Astrocyte (in vitro differentiated cells and primary cell): ENCODE measurements at regions not wholly inside any gene's neighbourhood (a gene's known extent, or its start where the extent isn't known, plus 50 kb on each side); places are given as distances from the start of the nearest gene placed in this dataset.

Experiments
- CTCF ChIP-seq: IDR thresholded peaks from 2 replicates; pipeline ENCODE4 v1.5.1; 2011; ENCODE audit warnings: low read depth, mild to moderate bottlenecking, inconsistent platforms, low read length, moderate library complexity; ENCODE audit not compliant: insufficient read depth
- EZH2 ChIP-seq: IDR thresholded peaks from 2 replicates; pipeline ENCODE4 v1.6.1; 2012; ENCODE audit warnings: mild to moderate bottlenecking, low read length, inconsistent platforms; ENCODE audit not compliant: insufficient read depth

DNA sequence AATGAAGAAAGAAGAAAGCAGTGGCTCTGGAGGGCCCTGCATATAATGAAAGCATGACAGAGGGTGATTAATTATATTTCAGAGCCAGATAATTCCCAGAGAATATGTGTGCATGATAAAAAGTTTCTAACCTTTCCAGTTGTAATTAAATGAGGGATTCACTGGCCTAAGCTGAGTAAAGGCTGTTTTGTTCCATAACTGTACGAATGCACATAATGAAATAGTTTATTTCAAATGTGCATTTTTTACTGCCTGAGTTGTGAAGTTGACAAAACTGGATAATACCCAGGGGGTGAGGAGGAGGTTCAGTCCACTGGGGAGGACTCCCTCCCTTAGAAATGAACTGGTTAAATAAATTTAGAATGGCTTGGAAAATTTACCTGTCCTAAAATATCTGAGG lies 616.4 kb downstream of the TAFA4 start:
- TF ChIP-seq CTCF (no peak), EZH2 (no peak)
